ENCODE measurements at regions not wholly inside any gene's neighbourhood (a gene's known extent, or its start where the extent isn't known, plus 50 kb on each side); places are given as distances from the start of the nearest gene placed in this dataset.

DNA sequence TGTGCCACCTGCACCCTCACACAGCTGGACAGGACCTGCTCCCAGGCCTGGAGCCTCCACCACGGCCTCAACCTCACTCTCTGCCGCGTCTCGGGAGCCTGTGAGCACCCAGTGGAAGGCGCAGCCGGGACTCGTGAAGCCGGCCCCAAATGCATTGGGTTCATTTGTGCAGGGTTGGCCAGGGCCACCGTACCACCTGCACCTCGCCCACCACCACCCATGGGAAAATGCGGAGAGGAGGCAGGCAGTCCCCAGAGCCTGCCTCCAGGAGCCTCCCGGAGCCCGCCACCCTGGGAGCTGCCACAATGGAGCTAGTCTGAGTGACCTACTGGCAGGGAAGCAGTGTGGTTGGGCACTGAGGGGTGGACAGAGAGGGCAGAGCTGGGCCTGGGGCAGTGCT is 62.5 kb upstream of the HRH1 start:
- TF ChIP-seq, protein P1, sequence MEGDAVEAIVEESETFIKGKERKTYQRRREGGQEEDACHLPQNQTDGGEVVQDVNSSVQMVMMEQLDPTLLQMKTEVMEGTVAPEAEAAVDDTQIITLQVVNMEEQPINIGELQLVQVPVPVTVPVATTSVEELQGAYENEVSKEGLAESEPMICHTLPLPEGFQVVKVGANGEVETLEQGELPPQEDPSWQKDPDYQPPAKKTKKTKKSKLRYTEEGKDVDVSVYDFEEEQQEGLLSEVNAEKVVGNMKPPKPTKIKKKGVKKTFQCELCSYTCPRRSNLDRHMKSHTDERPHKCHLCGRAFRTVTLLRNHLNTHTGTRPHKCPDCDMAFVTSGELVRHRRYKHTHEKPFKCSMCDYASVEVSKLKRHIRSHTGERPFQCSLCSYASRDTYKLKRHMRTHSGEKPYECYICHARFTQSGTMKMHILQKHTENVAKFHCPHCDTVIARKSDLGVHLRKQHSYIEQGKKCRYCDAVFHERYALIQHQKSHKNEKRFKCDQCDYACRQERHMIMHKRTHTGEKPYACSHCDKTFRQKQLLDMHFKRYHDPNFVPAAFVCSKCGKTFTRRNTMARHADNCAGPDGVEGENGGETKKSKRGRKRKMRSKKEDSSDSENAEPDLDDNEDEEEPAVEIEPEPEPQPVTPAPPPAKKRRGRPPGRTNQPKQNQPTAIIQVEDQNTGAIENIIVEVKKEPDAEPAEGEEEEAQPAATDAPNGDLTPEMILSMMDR (IDR thresholded peaks at IDR 0.05), result no peak
- no peak for TF ChIP-seq POLR2A (IDR thresholded peaks at IDR 0.05)
